ENCODE measurements at regions not wholly inside any gene's neighbourhood (a gene's known extent, or its start where the extent isn't known, plus 50 kb on each side); places are given as distances from the start of the nearest gene placed in this dataset.

- no peaks in the 10 kb centered on the region for H4K20me1 ChIP-seq (ENCODE audit: insufficient read depth)
- no peaks in the 10 kb centered on the region for H3K36me3 ChIP-seq (ENCODE audit: insufficient read depth)
- no peak overlapping the region for H3K4me3 ChIP-seq (IDR thresholded peaks at IDR 0.05; ENCODE audit: insufficient read depth, low read depth, low read length)
- no peak overlapping the region for H3K27ac ChIP-seq
- no peaks in the 10 kb centered on the region for H3K27me3 ChIP-seq (ENCODE audit: insufficient read depth, low read depth)
- no peak overlapping the region for H2AFZ ChIP-seq (ENCODE audit: low read depth)
- no peak overlapping the region for H3K9ac ChIP-seq
- no peaks in the 10 kb centered on the region for H3K79me2 ChIP-seq (ENCODE audit: insufficient read depth, low read depth)
- no peak for TF ChIP-seq CTCF (conservative IDR thresholded peaks at IDR 0.05; ENCODE audit: low read depth, low read length)
- no peaks in the 10 kb centered on the region for H3K4me1 ChIP-seq (ENCODE audit: low read depth, poor library complexity, severe bottlenecking)
- no peak overlapping the region for H3K4me2 ChIP-seq
Observed at GRCh38 chr10:109127363-109127762, 795.9 kb downstream of the XPNPEP1 start.

GRCh38 chr10:109126541-109126940 lies 796.8 kb downstream of the XPNPEP1 start:
- H3K79me2 ChIP-seq (ENCODE audit: insufficient read depth, low read depth) = no peaks in the 10 kb centered on the region
- no peak overlapping the region for H3K27ac ChIP-seq
- H3K27me3 ChIP-seq (ENCODE audit: insufficient read depth, low read depth) = no peaks in the 10 kb centered on the region
- no peaks in the 10 kb centered on the region for H3K36me3 ChIP-seq (ENCODE audit: insufficient read depth)
- no peak overlapping the region for H3K4me2 ChIP-seq
- no peak overlapping the region for H2AFZ ChIP-seq (ENCODE audit: low read depth)
- no peaks in the 10 kb centered on the region for H4K20me1 ChIP-seq (ENCODE audit: insufficient read depth)
- H3K4me1 ChIP-seq (ENCODE audit: low read depth, poor library complexity, severe bottlenecking) = no peaks in the 10 kb centered on the region
- no peak overlapping the region for H3K9ac ChIP-seq
- no peak for TF ChIP-seq CTCF (conservative IDR thresholded peaks at IDR 0.05; ENCODE audit: low read depth, low read length)
- no peak overlapping the region for H3K4me3 ChIP-seq (IDR thresholded peaks at IDR 0.05; ENCODE audit: insufficient read depth, low read depth, low read length)

- no peaks in the 10 kb centered on the region for H3K27me3 ChIP-seq (ENCODE audit: insufficient read depth, low read depth)
- H3K4me3 ChIP-seq (IDR thresholded peaks at IDR 0.05; ENCODE audit: insufficient read depth, low read depth, low read length) = no peak overlapping the region
- no peaks in the 10 kb centered on the region for H3K4me1 ChIP-seq (ENCODE audit: low read depth, poor library complexity, severe bottlenecking)
- H3K9ac ChIP-seq = no peak overlapping the region
- no peaks in the 10 kb centered on the region for H3K36me3 ChIP-seq (ENCODE audit: insufficient read depth)
- no peak overlapping the region for H2AFZ ChIP-seq (ENCODE audit: low read depth)
- no peak overlapping the region for H3K27ac ChIP-seq
- no peak overlapping the region for H3K4me2 ChIP-seq
- no peak for TF ChIP-seq CTCF (conservative IDR thresholded peaks at IDR 0.05; ENCODE audit: low read depth, low read length)
- H3K79me2 ChIP-seq (ENCODE audit: insufficient read depth, low read depth) = no peaks in the 10 kb centered on the region
- no peaks in the 10 kb centered on the region for H4K20me1 ChIP-seq (ENCODE audit: insufficient read depth)
Observed at GRCh38 chr10:109126016-109126415, 797.3 kb downstream of the XPNPEP1 start.

- Histone ChIP-seq H3K79me2 (ENCODE audit: insufficient read depth, low read depth) (no peaks in the 10 kb centered on the region), H3K9ac (no peak overlapping the region), H3K27ac (no peak overlapping the region), H2AFZ (ENCODE audit: low read depth) (no peak overlapping the region), H3K4me1 (ENCODE audit: low read depth, poor library complexity, severe bottlenecking) (no peaks in the 10 kb centered on the region), H3K27me3 (ENCODE audit: insufficient read depth, low read depth) (no peaks in the 10 kb centered on the region), H3K36me3 (ENCODE audit: insufficient read depth) (no peaks in the 10 kb centered on the region), H4K20me1 (ENCODE audit: insufficient read depth) (no peaks in the 10 kb centered on the region), H3K4me3 (IDR thresholded peaks at IDR 0.05; ENCODE audit: insufficient read depth, low read depth, low read length) (no peak overlapping the region), H3K4me2 (no peak overlapping the region)
- no peak for TF ChIP-seq CTCF (conservative IDR thresholded peaks at IDR 0.05; ENCODE audit: low read depth, low read length)
Observed at GRCh38 chr10:109115179-109115578, 808.1 kb downstream of the XPNPEP1 start.

GRCh38 chr10:109114579-109114978 lies 808.7 kb downstream of the XPNPEP1 start:
- Histone ChIP-seq H3K4me3 (IDR thresholded peaks at IDR 0.05; ENCODE audit: insufficient read depth, low read depth, low read length) (no peak overlapping the region), H3K36me3 (ENCODE audit: insufficient read depth) (no peaks in the 10 kb centered on the region), H3K9ac (no peak overlapping the region), H4K20me1 (ENCODE audit: insufficient read depth) (no peaks in the 10 kb centered on the region), H2AFZ (ENCODE audit: low read depth) (no peak overlapping the region), H3K4me1 (ENCODE audit: low read depth, poor library complexity, severe bottlenecking) (no peaks in the 10 kb centered on the region), H3K27me3 (ENCODE audit: insufficient read depth, low read depth) (no peaks in the 10 kb centered on the region), H3K4me2 (no peak overlapping the region), H3K27ac (no peak overlapping the region), H3K79me2 (ENCODE audit: insufficient read depth, low read depth) (no peaks in the 10 kb centered on the region)
- TF ChIP-seq CTCF (conservative IDR thresholded peaks at IDR 0.05; ENCODE audit: low read depth, low read length) = no peak

All from KMS-11 (cell line).